ENCODE measurements at regions not wholly inside any gene's neighbourhood (a gene's known extent, or its start where the extent isn't known, plus 50 kb on each side); places are given as distances from the start of the nearest gene placed in this dataset.

GRCh38 chr6:43966374-43966658 lies 160.9 kb downstream of the MRPL14 start:
- no peak for TF ChIP-seq CTCF (conservative IDR thresholded peaks at IDR 0.05 in 1 of 2, IDR thresholded peaks at IDR 0.05 in 1 of 2; ENCODE audit: extremely low read depth in 1 of 2, insufficient read depth in 1 of 2, low read depth in 1 of 2, low read length in 2 of 2)
- TF ChIP-seq EZH2 (IDR thresholded peaks at IDR 0.05; ENCODE audit: borderline replicate concordance, low read length), result no peak
